GM12873 (cell line): ENCODE measurements at regions not wholly inside any gene's neighbourhood (a gene's known extent, or its start where the extent isn't known, plus 50 kb on each side); places are given as distances from the start of the nearest gene placed in this dataset.

Experiments used
- CTCF ChIP-seq: IDR thresholded peaks from 2 replicates; pipeline ENCODE4 v1.5.1; 2012; ENCODE audit warnings: low read depth, mild to moderate bottlenecking, moderate library complexity, low read length, control low read depth; ENCODE audit not compliant: insufficient read depth; ENCODE audit errors: missing control alignments

- TF ChIP-seq CTCF, result no peak
Measured at GRCh38 chr4:150008546-150008945, 69.7 kb upstream of the DCLK2 start.

- no peak for TF ChIP-seq CTCF
Measured at GRCh38 chr4:150009533-150009932, 68.7 kb upstream of the DCLK2 start.

- TF ChIP-seq CTCF, result peak; percentile 60
Measured at GRCh38 chr4:150010525-150011126, 67.6 kb upstream of the DCLK2 start.

GRCh38 chr4:150012851-150013360 is 65.3 kb upstream of the DCLK2 start:
- TF ChIP-seq CTCF, result no peak

GRCh38 chr4:150018257-150018656 is 60.0 kb upstream of the DCLK2 start:
- no peak for TF ChIP-seq CTCF

- no peak for TF ChIP-seq CTCF
Measured at GRCh38 chr4:150021483-150021882, 56.8 kb upstream of the DCLK2 start.

GRCh38 chr4:150023489-150023888 is 54.8 kb upstream of the DCLK2 start:
- no peak for TF ChIP-seq CTCF
